ENCODE measurements at regions not wholly inside any gene's neighbourhood (a gene's known extent, or its start where the extent isn't known, plus 50 kb on each side); places are given as distances from the start of the nearest gene placed in this dataset.

GRCh38 chr4:189513421-189513820, 427.3 kb upstream of the FRG1 start:
- H3K27ac ChIP-seq, result no peak overlapping the region
- POLR2A ChIA-PET, result no interaction called here
- ATAC-seq (no peak), FAIRE-seq (no peak), DNase-seq (ENCODE audit: low read depth in 1 of 2, low spot score in 1 of 2) (no peak)
- 24% methylated on average over 7 of the region's 7 CpGs for WGBS (ENCODE audit: missing lambda C conversion rate)
- H3K4me2 ChIP-seq, result no peak overlapping the region
- TF ChIP-seq MAFK (IDR thresholded peaks at IDR 0.05; ENCODE audit: partially characterized antibody) (no peak), NPAS2 (CRISPR knock-in tag; IDR thresholded peaks at IDR 0.05; ENCODE audit: borderline replicate concordance) (no peak), HOXA7 (CRISPR knock-in tag; IDR thresholded peaks at IDR 0.05) (no peak), ESRRA (IDR thresholded peaks at IDR 0.05; ENCODE audit: borderline replicate concordance, low read length) (no peak), RNF2 (IDR thresholded peaks at IDR 0.05; ENCODE audit: borderline replicate concordance, low read depth) (no peak), MAZ (IDR thresholded peaks at IDR 0.05; ENCODE audit: borderline replicate concordance, low read depth, low read length) (no peak), KDM1A (IDR thresholded peaks at IDR 0.05; ENCODE audit: low read depth) (no peak), PBX3 (IDR thresholded peaks at IDR 0.05) (no peak), ATOH8 (CRISPR knock-in tag; IDR thresholded peaks at IDR 0.05; ENCODE audit: low read depth) (no peak)
- TF ChIP-seq, protein P1, sequence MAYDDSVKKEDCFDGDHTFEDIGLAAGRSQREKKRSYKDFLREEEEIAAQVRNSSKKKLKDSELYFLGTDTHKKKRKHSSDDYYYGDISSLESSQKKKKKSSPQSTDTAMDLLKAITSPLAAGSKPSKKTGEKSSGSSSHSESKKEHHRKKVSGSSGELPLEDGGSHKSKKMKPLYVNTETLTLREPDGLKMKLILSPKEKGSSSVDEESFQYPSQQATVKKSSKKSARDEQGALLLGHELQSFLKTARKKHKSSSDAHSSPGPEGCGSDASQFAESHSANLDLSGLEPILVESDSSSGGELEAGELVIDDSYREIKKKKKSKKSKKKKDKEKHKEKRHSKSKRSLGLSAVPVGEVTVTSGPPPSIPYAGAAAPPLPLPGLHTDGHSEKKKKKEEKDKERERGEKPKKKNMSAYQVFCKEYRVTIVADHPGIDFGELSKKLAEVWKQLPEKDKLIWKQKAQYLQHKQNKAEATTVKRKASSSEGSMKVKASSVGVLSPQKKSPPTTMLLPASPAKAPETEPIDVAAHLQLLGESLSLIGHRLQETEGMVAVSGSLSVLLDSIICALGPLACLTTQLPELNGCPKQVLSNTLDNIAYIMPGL (CRISPR knock-in tag; IDR thresholded peaks at IDR 0.05; ENCODE audit: borderline replicate concordance), result no peak
- TF ChIP-seq, protein P2, sequence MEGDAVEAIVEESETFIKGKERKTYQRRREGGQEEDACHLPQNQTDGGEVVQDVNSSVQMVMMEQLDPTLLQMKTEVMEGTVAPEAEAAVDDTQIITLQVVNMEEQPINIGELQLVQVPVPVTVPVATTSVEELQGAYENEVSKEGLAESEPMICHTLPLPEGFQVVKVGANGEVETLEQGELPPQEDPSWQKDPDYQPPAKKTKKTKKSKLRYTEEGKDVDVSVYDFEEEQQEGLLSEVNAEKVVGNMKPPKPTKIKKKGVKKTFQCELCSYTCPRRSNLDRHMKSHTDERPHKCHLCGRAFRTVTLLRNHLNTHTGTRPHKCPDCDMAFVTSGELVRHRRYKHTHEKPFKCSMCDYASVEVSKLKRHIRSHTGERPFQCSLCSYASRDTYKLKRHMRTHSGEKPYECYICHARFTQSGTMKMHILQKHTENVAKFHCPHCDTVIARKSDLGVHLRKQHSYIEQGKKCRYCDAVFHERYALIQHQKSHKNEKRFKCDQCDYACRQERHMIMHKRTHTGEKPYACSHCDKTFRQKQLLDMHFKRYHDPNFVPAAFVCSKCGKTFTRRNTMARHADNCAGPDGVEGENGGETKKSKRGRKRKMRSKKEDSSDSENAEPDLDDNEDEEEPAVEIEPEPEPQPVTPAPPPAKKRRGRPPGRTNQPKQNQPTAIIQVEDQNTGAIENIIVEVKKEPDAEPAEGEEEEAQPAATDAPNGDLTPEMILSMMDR (IDR thresholded peaks at IDR 0.05), result no peak
- CTCF ChIA-PET, result no interaction called here
- no peaks in the 10 kb centered on the region for H3K9me3 ChIP-seq
- H3K4me3 ChIP-seq, result no peak overlapping the region
- no peaks in the 10 kb centered on the region for H3K4me1 ChIP-seq

GRCh38 chr4:189514209-189514608, 426.5 kb upstream of the FRG1 start:
- ChIA-PET CTCF (no interaction called here), POLR2A (no interaction called here)
- 46% methylated on average over 7 of the region's 9 CpGs for WGBS (ENCODE audit: missing lambda C conversion rate)
- no peak for FAIRE-seq
- ATAC-seq, result no peak
- H3K4me3 ChIP-seq, result no peak overlapping the region
- H3K27ac ChIP-seq, result no peak overlapping the region
- H3K4me2 ChIP-seq, result no peak overlapping the region
- no peak for TF ChIP-seq CEBPB (IDR thresholded peaks at IDR 0.05)
- no peak for TF ChIP-seq NFE2L2 (conservative IDR thresholded peaks at IDR 0.05; ENCODE audit: low read length)
- no peak for TF ChIP-seq KDM1A (IDR thresholded peaks at IDR 0.05; ENCODE audit: low read depth)
- TF ChIP-seq KDM5A (IDR thresholded peaks at IDR 0.05), result no peak
- no peak for TF ChIP-seq CBX2 (IDR thresholded peaks at IDR 0.05; ENCODE audit: borderline replicate concordance, low read depth)
- no peak for TF ChIP-seq NR3C1 (IDR thresholded peaks at IDR 0.05)
- TF ChIP-seq MAZ (IDR thresholded peaks at IDR 0.05; ENCODE audit: borderline replicate concordance, low read depth, low read length), result no peak
- TF ChIP-seq SREBF2 (IDR thresholded peaks at IDR 0.05), result no peak
- TF ChIP-seq CHD2 (IDR thresholded peaks at IDR 0.05; ENCODE audit: low read length, partially characterized antibody), result no peak
- no peak for TF ChIP-seq CBX8 (IDR thresholded peaks at IDR 0.05)
- no peak for TF ChIP-seq FOSB (CRISPR knock-in tag; IDR thresholded peaks at IDR 0.05)
- TF ChIP-seq, protein P3, sequence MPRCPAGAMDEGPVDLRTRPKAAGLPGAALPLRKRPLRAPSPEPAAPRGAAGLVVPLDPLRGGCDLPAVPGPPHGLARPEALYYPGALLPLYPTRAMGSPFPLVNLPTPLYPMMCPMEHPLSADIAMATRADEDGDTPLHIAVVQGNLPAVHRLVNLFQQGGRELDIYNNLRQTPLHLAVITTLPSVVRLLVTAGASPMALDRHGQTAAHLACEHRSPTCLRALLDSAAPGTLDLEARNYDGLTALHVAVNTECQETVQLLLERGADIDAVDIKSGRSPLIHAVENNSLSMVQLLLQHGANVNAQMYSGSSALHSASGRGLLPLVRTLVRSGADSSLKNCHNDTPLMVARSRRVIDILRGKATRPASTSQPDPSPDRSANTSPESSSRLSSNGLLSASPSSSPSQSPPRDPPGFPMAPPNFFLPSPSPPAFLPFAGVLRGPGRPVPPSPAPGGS (IDR thresholded peaks at IDR 0.05), result no peak
- TF ChIP-seq, protein P4, sequence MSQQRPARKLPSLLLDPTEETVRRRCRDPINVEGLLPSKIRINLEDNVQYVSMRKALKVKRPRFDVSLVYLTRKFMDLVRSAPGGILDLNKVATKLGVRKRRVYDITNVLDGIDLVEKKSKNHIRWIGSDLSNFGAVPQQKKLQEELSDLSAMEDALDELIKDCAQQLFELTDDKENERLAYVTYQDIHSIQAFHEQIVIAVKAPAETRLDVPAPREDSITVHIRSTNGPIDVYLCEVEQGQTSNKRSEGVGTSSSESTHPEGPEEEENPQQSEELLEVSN (IDR thresholded peaks at IDR 0.05; ENCODE audit: borderline replicate concordance, low read depth), result no peak
- TF ChIP-seq ZC3H11A (IDR thresholded peaks at IDR 0.05), result no peak
- no peaks in the 10 kb centered on the region for H3K4me1 ChIP-seq
- no peaks in the 10 kb centered on the region for H3K9me3 ChIP-seq
- DNase-seq (ENCODE audit: low read depth in 1 of 2, low spot score in 1 of 2), result no peak

Measured in A549 (cell line).